Liver (tissue), 8 donors: ENCODE measurements at regions not wholly inside any gene's neighbourhood (a gene's known extent, or its start where the extent isn't known, plus 50 kb on each side); places are given as distances from the start of the nearest gene placed in this dataset.
A peak's percentile ranks its signal among the peaks of the same experiment; 100 is the strongest.

Source experiments
- DNase-seq: peaks from one replicate; pipeline ENCODE4 v3.0.0-alpha.2; 2017; ENCODE audit warnings: low spot score
- H3K27ac ChIP-seq, 2 donors: one replicate each; pipeline ENCODE4 v1.7.0; 2013; ENCODE audit warnings: inconsistent platforms in 2 of 2, low read length in 2 of 2, control low read depth in 1 of 2, low read depth in 1 of 2, mild to moderate bottlenecking in 1 of 2
- H3K27me3 ChIP-seq, 4 donors: one replicate each; pipeline versions ENCODE4 v1.6.1 to v1.7.0; 2013; ENCODE audit warnings: low read length in 3 of 4, inconsistent platforms in 1 of 4, mild to moderate bottlenecking in 1 of 4, moderate library complexity in 1 of 4; ENCODE audit not compliant: control insufficient read depth in 4 of 4, insufficient read depth in 4 of 4
- H3K36me3 ChIP-seq, 4 donors: one replicate each; pipeline versions ENCODE4 v1.6.1 to v1.7.0; 2013; ENCODE audit warnings: low read length in 3 of 4, mild to moderate bottlenecking in 3 of 4, low read depth in 1 of 4, moderate library complexity in 1 of 4; ENCODE audit not compliant: control insufficient read depth in 4 of 4, insufficient read depth in 3 of 4
- H3K4me1 ChIP-seq, 4 donors: one replicate each; pipeline versions ENCODE4 v1.6.1 to v1.7.0; 2013; ENCODE audit warnings: low read length in 3 of 4, mild to moderate bottlenecking in 3 of 4, moderate library complexity in 1 of 4; ENCODE audit not compliant: control insufficient read depth in 4 of 4, insufficient read depth in 4 of 4
- H3K4me3 ChIP-seq, 3 donors: one replicate each; pipeline versions ENCODE4 v1.6.1 to v1.7.0; 2013; ENCODE audit warnings: low read length in 3 of 3, control low read depth in 1 of 3, low read depth in 1 of 3, mild to moderate bottlenecking in 1 of 3
- H3K9ac ChIP-seq, 2 donors: one replicate each; pipeline ENCODE4 v1.7.0; 2013; ENCODE audit warnings: low read length in 2 of 2, mild to moderate bottlenecking in 2 of 2, moderate library complexity in 2 of 2, control low read depth in 1 of 2, low read depth in 1 of 2
- H3K9me3 ChIP-seq, 4 donors: one replicate each; pipeline versions ENCODE4 v1.6.1 to v1.7.0; 2013; ENCODE audit warnings: low read length in 3 of 4; ENCODE audit not compliant: control insufficient read depth in 4 of 4
- ATF3 ChIP-seq: IDR thresholded peaks from 2 replicates; pipeline ENCODE4 v1.6.1; 2016; ENCODE audit warnings: antibody characterized with exemption
- EGR1 ChIP-seq, 2 donors: IDR thresholded peaks; 2 replicates each; pipeline ENCODE4 v1.6.1; 2016 to 2018; ENCODE audit warnings: antibody characterized with exemption in 2 of 2, low read depth in 2 of 2
- FOXA1 ChIP-seq: IDR thresholded peaks from 2 replicates; pipeline ENCODE4 v1.6.1; 2016; ENCODE audit warnings: antibody characterized with exemption
- FOXA2 ChIP-seq: IDR thresholded peaks from 2 replicates; pipeline ENCODE4 v1.6.1; 2016; ENCODE audit warnings: antibody characterized with exemption
- GABPA ChIP-seq, 2 donors: IDR thresholded peaks in 1 of 2; conservative IDR thresholded peaks in 1 of 2; 2 replicates each; pipeline ENCODE4 v1.6.1; 2016; ENCODE audit warnings: antibody characterized with exemption in 2 of 2, mild to moderate bottlenecking in 1 of 2, moderate library complexity in 1 of 2
- HNF4A ChIP-seq, 2 donors: conservative IDR thresholded peaks; 2 replicates each; pipeline ENCODE4 v1.6.1; 2016; ENCODE audit warnings: antibody characterized with exemption in 2 of 2, mild to moderate bottlenecking in 2 of 2
- HNF4G ChIP-seq: IDR thresholded peaks from 2 replicates; pipeline ENCODE4 v1.6.1; 2016; ENCODE audit warnings: antibody characterized with exemption
- JUND ChIP-seq, 2 donors: IDR thresholded peaks; 2 replicates each; pipeline ENCODE4 v1.6.1; 2016; ENCODE audit warnings: antibody characterized with exemption in 2 of 2
- NR2F2 ChIP-seq: IDR thresholded peaks from 2 replicates; pipeline ENCODE4 v1.6.1; 2016; ENCODE audit warnings: antibody characterized with exemption
- RAD21 ChIP-seq, 2 donors: IDR thresholded peaks; 2 replicates each; pipeline ENCODE4 v1.6.1; 2016; ENCODE audit warnings: antibody characterized with exemption in 2 of 2, mild to moderate bottlenecking in 2 of 2
- RXRA ChIP-seq, 2 donors: IDR thresholded peaks; 2 replicates each; pipeline ENCODE4 v1.6.1; 2017 to 2018; ENCODE audit warnings: antibody characterized with exemption in 2 of 2, mild to moderate bottlenecking in 1 of 2
- SP1 ChIP-seq: IDR thresholded peaks from 2 replicates; pipeline ENCODE4 v1.6.1; 2018; ENCODE audit warnings: antibody characterized with exemption, mild to moderate bottlenecking
- TAF1 ChIP-seq: conservative IDR thresholded peaks from 2 replicates; pipeline ENCODE4 v1.6.1; 2016; ENCODE audit warnings: antibody characterized with exemption, mild to moderate bottlenecking
- YY1 ChIP-seq: IDR thresholded peaks from 2 replicates; pipeline ENCODE4 v1.6.1; 2016; ENCODE audit warnings: antibody characterized with exemption, mild to moderate bottlenecking
- WGBS: extraction: QIAGEN DNeasy Blood & Tissue Kit; methylation state at CpG from one replicate; pipeline ENCODE4 v1.1.7; 2013; 5-methylcytosine and 5-hydroxymethylcytosine counted together
- TF ChIP-seq, protein P1 (sequence below): fragments of 150-350 bp; IDR thresholded peaks from 2 replicates; pipeline ENCODE4 v1.5.1; 2017; ENCODE audit warnings: improper control_type of control experiment, low read depth, low read length; ENCODE audit not compliant: missing input control
- TF ChIP-seq, protein P2 (sequence below): IDR thresholded peaks from 2 replicates; pipeline ENCODE4 v1.6.1; 2016; ENCODE audit warnings: antibody characterized with exemption, mild to moderate bottlenecking
- donor health status: healthy.
- donor health status: healthy.
- donor health status: healthy.
- donor health status: healthy.
- donor health status: healthy.

- no peaks in the 10 kb centered on the region for H3K9me3 ChIP-seq
- DNase-seq, result no peak
- no peak overlapping the region for H3K27ac ChIP-seq
- TF ChIP-seq ATF3 (no peak), JUND (IDR thresholded peaks at IDR 0.05) (no peak), HNF4G (no peak), RXRA (IDR thresholded peaks at IDR 0.05) (no peak)
- H3K9ac ChIP-seq, result no peak overlapping the region
- H3K36me3 ChIP-seq, result no peaks in the 10 kb centered on the region
- 74% methylated on average over 2 of the region's 2 CpGs for WGBS
- no peaks in the 10 kb centered on the region for H3K27me3 ChIP-seq
- H3K4me3 ChIP-seq, result no peak overlapping the region
- H3K4me1 ChIP-seq, result no peaks in the 10 kb centered on the region
Observed at GRCh38 chr6:50124572-50124971, 74.8 kb upstream of the DEFB112 start.

- H3K9ac ChIP-seq, result no peak overlapping the region
- no peaks in the 10 kb centered on the region for H3K4me1 ChIP-seq
- H3K36me3 ChIP-seq, result no peaks in the 10 kb centered on the region
- DNase-seq, result no peak
- TF ChIP-seq, protein P1, sequence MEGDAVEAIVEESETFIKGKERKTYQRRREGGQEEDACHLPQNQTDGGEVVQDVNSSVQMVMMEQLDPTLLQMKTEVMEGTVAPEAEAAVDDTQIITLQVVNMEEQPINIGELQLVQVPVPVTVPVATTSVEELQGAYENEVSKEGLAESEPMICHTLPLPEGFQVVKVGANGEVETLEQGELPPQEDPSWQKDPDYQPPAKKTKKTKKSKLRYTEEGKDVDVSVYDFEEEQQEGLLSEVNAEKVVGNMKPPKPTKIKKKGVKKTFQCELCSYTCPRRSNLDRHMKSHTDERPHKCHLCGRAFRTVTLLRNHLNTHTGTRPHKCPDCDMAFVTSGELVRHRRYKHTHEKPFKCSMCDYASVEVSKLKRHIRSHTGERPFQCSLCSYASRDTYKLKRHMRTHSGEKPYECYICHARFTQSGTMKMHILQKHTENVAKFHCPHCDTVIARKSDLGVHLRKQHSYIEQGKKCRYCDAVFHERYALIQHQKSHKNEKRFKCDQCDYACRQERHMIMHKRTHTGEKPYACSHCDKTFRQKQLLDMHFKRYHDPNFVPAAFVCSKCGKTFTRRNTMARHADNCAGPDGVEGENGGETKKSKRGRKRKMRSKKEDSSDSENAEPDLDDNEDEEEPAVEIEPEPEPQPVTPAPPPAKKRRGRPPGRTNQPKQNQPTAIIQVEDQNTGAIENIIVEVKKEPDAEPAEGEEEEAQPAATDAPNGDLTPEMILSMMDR, result peak; percentile 21
- TF ChIP-seq FOXA2 (no peak), RAD21 (IDR thresholded peaks at IDR 0.05) (peak; percentile 71 to 74)
- no peak overlapping the region for H3K4me3 ChIP-seq
- H3K27me3 ChIP-seq, result no peaks in the 10 kb centered on the region
- no peaks in the 10 kb centered on the region for H3K9me3 ChIP-seq
- under 1% methylated on average over 2 of the region's 2 CpGs for WGBS
- no peak overlapping the region for H3K27ac ChIP-seq
Observed at GRCh38 chr6:50128420-50129005, 78.8 kb upstream of the DEFB112 start.

- peak; percentile 30 for TF ChIP-seq FOXA1
- TF ChIP-seq, protein P2, sequence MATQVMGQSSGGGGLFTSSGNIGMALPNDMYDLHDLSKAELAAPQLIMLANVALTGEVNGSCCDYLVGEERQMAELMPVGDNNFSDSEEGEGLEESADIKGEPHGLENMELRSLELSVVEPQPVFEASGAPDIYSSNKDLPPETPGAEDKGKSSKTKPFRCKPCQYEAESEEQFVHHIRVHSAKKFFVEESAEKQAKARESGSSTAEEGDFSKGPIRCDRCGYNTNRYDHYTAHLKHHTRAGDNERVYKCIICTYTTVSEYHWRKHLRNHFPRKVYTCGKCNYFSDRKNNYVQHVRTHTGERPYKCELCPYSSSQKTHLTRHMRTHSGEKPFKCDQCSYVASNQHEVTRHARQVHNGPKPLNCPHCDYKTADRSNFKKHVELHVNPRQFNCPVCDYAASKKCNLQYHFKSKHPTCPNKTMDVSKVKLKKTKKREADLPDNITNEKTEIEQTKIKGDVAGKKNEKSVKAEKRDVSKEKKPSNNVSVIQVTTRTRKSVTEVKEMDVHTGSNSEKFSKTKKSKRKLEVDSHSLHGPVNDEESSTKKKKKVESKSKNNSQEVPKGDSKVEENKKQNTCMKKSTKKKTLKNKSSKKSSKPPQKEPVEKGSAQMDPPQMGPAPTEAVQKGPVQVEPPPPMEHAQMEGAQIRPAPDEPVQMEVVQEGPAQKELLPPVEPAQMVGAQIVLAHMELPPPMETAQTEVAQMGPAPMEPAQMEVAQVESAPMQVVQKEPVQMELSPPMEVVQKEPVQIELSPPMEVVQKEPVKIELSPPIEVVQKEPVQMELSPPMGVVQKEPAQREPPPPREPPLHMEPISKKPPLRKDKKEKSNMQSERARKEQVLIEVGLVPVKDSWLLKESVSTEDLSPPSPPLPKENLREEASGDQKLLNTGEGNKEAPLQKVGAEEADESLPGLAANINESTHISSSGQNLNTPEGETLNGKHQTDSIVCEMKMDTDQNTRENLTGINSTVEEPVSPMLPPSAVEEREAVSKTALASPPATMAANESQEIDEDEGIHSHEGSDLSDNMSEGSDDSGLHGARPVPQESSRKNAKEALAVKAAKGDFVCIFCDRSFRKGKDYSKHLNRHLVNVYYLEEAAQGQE, result no peak
- TF ChIP-seq JUND (IDR thresholded peaks at IDR 0.05), result no peak
- TF ChIP-seq TAF1, result no peak
- TF ChIP-seq EGR1 (IDR thresholded peaks at IDR 0.05; ENCODE audit: low read depth in 2 of 2), result no peak
- TF ChIP-seq NR2F2, result no peak
- TF ChIP-seq HNF4A (conservative IDR thresholded peaks at IDR 0.05), result peak; percentile 80 to 84
- TF ChIP-seq, protein P1, result no peak
- no peak for TF ChIP-seq GABPA (IDR thresholded peaks at IDR 0.05 in 1 of 2, conservative IDR thresholded peaks at IDR 0.05 in 1 of 2)
- peak; percentile 55 to 68 for TF ChIP-seq RXRA (IDR thresholded peaks at IDR 0.05)
- no peak for TF ChIP-seq RAD21 (IDR thresholded peaks at IDR 0.05)
- peak; percentile 46 for TF ChIP-seq SP1
- TF ChIP-seq YY1, result peak; percentile 85
- TF ChIP-seq ATF3, result no peak
- TF ChIP-seq HNF4G, result no peak
- 35% methylated on average over 1 of the region's 1 CpG for WGBS
- Histone ChIP-seq H3K9ac (no peak overlapping the region), H3K27me3 (no peaks in the 10 kb centered on the region), H3K4me1 (no peaks in the 10 kb centered on the region), H3K27ac (no peak overlapping the region), H3K4me3 (no peak overlapping the region), H3K36me3 (no peaks in the 10 kb centered on the region), H3K9me3 (no peaks in the 10 kb centered on the region)
- DNase-seq, result no peak
Observed at GRCh38 chr6:50135968-50136367, 86.2 kb upstream of the DEFB112 start.
